Skin epidermis (tissue), 12 donors: ENCODE measurements at regions not wholly inside any gene's neighbourhood (a gene's known extent, or its start where the extent isn't known, plus 50 kb on each side); places are given as distances from the start of the nearest gene placed in this dataset.
"Not testable (repeated sequence)": the region's sequence is repeated elsewhere in the genome, so short reads cannot be mapped to it uniquely, and the experiment has no call there.

Experiments
- H3K27ac ChIP-seq, 21 experiments: fragments of 200-600 bp; sonication (generic) in 11 of 21; one replicate each; pipeline ENCODE4 v1.5.0; 2020; ENCODE audit warnings: mild to moderate bottlenecking in 3 of 21, inconsistent platforms in 2 of 21, moderate library complexity in 2 of 21
- H3K4me3 ChIP-seq, 7 experiments: fragments of 200-600 bp; sonication (generic) in 2 of 7; one replicate each; pipeline ENCODE4 v1.5.0; 2020; ENCODE audit warnings: inconsistent platforms in 2 of 7, mild to moderate bottlenecking in 2 of 7, moderate library complexity in 1 of 7

- Histone ChIP-seq H3K4me3 (no peak overlapping the region), H3K27ac (no peak overlapping the region)
Measured at GRCh38 chrX:95218976-95219375, 1465.7 kb upstream of the DIAPH2 start.

DNA sequence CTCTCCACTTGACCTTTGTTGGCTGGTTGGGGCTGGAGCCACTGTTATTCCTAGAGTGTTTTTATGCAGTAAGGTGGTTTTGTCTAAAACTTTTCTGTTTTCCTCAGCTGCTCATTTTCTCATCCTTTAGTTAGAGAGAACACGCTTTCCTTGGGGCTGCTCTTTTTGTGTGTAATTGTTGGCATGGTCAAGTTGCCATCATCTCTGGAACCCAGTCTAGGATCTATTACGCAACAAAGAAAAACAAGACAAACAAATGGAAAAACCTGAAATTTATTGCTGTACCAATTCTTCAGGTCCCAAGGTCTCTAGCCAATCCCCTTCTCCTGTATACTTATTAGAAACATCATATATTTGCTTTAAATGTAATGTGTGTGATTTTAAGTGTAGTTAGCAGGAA lies 1436.3 kb upstream of the DIAPH2 start:
- Histone ChIP-seq H3K4me3 (no peak overlapping the region), H3K27ac (no peak overlapping the region)

DNA sequence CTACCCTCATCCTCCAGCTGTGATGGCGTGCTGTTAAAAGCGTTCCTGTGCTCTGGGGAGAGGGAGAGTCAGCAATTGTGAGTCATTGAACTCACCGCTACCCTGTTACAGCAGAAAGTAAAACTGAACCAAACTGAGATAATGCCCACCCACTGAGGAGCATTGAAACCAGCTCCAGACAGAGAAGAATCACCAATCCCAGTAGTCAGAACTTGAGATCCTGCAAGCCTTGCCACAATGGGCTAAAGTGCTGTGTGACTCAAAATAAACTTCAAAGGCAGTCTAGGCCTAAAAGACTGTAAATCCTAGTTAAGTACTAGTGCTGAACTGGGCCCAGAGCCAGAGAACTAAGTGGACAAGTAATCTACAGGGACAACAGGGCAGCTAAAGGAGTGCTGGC lies 1394.2 kb upstream of the DIAPH2 start:
- Histone ChIP-seq H3K27ac (no peak overlapping the region), H3K4me3 (no peak overlapping the region)

DNA sequence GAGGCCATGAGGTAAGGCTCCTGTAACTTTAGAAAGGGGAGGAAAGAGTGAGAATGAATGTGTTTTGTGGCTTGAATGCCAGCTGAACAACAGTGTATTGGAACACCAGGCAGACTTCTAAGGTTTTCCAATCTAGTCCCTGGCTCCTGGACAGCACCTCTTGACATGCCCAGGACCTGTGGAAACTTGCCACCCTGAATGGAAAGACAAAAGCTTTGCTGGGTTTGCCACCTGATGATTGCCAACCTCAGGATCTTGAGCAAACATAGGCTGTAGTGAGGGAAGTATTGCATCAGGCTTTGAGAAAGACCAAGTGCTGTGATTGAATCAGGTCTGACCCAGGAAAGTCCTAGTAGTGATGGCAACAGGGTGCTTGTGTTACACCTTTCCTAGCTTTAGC lies 1393.1 kb upstream of the DIAPH2 start:
- H3K4me3 ChIP-seq = no peak overlapping the region
- H3K27ac ChIP-seq = no peak overlapping the region

- H3K27ac ChIP-seq = no peak overlapping the region
- H3K4me3 ChIP-seq = no peak overlapping the region
Measured at GRCh38 chrX:95318882-95319281, 1365.8 kb upstream of the DIAPH2 start.

- no peak overlapping the region for H3K4me3 ChIP-seq
- H3K27ac ChIP-seq = no peak overlapping the region
Measured at GRCh38 chrX:95325185-95325584, 1359.5 kb upstream of the DIAPH2 start.

- no peak overlapping the region for H3K27ac ChIP-seq
- H3K4me3 ChIP-seq = no peak overlapping the region
Measured at GRCh38 chrX:95330292-95330691, 1354.3 kb upstream of the DIAPH2 start.

GRCh38 chrX:95332530-95332929 lies 1352.1 kb upstream of the DIAPH2 start:
- Histone ChIP-seq H3K4me3 (no peak overlapping the region), H3K27ac (no peak overlapping the region)

DNA sequence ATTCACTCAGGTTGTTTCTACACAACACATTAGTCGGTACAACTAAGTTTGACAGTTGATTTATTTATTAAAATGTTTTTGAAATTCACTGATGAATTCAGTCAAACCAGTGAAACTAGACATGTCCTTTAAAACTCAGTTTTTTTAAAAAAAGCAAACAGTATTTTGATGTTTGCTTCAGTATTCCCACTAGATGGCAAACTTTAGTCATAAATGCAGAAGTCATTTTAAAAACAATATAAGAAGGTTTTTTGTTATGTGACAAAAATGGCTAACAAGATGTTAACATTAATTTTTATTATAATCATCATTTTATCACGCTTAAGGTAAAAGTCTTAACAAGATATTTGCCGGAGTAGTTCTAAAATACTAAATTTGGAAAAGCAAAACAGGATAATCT lies 1337.8 kb upstream of the DIAPH2 start:
- H3K4me3 ChIP-seq = no peak overlapping the region

DNA sequence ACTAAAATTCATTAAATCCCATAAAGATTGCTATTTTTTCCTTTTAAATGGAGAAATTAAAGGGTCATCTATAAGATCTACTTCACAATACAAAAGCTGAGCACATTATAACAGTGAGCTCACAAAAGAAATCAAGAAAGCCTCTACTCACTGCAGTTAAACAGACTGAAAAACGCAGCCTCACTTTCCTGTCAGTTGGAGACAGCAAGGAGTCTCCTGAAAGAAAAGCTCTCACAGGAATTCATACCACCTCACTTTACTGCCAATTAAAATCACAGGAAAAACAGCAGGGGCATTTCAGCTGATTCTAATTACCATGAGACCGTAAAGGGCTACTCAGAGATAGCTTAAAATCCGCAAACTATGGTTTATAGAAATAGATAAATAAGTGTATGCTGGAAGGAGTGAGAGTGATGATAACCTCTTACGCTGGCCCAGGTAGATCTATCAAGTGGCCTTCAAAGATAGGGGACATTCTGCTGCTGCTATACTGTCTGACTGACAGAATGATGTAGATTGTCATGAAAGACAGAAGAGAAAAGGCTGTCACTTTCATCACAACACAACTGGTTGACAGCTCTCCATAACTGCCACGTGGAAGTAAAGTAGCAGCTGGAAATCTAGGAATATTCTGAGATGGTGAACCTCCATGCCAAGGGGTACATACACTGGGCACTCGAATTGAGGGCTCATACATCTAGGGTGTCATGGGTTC lies 1333.7 kb upstream of the DIAPH2 start:
- Histone ChIP-seq H3K4me3 (no peak overlapping the region), H3K27ac (no peak overlapping the region)

More for the DNA sequence above, 1337.8 kb upstream of the DIAPH2 start:
- no peak overlapping the region for H3K27ac ChIP-seq

DNA sequence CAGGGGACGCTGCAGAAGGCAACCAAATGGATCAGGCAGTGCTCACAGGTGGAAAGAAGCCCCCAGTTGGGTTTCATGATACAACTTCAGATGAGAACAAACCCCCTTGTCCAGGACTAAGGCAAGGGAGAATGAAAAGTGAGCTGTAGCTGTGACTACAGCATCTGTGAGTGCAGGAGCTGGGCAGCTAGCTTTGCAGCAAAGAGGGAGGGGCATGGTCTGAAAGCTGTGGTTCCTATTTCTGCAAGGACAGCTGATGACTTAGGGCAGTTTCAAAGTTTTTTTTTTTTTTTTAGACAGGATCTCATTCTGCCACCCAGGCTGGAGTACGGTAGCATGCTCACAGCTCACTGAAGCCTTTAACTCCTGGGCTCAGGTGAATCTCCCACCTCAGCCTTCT lies 1317.4 kb upstream of the DIAPH2 start:
- Histone ChIP-seq H3K4me3 (no peak overlapping the region), H3K27ac (no peak overlapping the region)

GRCh38 chrX:95382799-95383198 lies 1301.8 kb upstream of the DIAPH2 start:
- H3K4me3 ChIP-seq = no peak overlapping the region
- peak overlapping the region in 1 of 21 experiments; percentile 6 for H3K27ac ChIP-seq

GRCh38 chrX:95383778-95384177 lies 1300.9 kb upstream of the DIAPH2 start:
- H3K4me3 ChIP-seq = no peak overlapping the region
- H3K27ac ChIP-seq = no peak overlapping the region

DNA sequence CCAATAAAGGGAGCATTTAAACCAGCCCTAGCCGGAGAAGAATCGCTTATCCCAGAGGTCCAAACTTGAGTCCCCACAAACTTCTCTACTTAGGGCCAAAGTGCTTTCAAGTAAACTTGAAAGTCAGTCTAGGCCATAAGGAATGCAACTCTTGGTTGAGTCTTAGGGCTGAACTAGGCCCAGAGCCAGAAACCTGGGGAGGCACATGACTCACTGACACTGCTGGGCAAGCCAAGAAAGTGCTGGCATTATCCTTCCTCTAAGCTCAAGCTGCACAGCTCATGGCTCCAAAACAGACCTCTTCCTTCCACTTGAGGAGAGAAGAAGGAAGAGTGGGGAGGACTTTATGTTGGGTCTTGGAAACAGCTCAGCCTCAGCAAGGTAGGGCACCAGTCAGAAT lies 1257.3 kb upstream of the DIAPH2 start:
- Histone ChIP-seq H3K27ac (no peak overlapping the region), H3K4me3 (no peak overlapping the region)

GRCh38 chrX:95435198-95435597 lies 1249.4 kb upstream of the DIAPH2 start:
- no peak overlapping the region for H3K4me3 ChIP-seq
- no peak overlapping the region for H3K27ac ChIP-seq

DNA sequence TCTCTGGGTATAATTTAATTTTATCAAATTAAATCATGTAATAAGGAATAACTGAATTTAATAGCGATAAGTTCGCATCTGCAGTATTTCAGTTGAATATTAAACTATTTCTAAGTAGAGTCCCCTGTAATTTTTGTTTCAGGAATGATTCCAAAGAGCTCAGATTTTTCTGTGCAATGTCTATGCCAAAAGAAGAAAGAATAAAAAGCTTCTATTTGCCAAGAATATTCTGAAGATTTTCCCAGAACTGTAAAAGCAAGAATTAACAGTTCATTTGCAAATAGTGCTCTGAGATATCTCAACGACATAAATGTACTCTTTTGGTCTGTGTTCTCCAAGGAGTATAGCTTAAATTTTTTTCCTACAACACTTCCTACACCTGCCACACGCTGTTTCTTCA lies 1242.8 kb upstream of the DIAPH2 start:
- Histone ChIP-seq H3K4me3 (no peak overlapping the region), H3K27ac (no peak overlapping the region)

DNA sequence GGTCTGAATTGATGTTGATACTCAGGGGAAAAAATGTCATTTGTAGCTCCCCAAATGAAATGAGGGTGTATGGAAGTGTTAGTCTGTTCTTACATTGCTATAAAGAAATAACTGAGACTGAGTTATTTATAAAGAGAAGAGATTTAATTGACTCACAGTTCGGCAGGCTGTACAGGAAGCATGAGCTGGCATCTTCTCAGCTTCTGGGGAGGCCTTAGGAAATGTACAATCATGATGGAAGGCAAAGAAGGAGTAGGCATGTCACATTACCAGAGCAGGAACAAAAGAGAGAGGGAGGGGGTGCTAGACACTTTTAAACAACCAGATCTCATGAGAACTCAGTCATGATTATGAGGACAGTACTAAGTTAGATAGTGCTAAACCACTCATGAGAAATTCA lies 1199.9 kb upstream of the DIAPH2 start:
- H3K4me3 ChIP-seq = no peak overlapping the region

GRCh38 chrX:95505721-95506120 lies 1178.9 kb upstream of the DIAPH2 start:
- H3K4me3 ChIP-seq = no peak overlapping the region

More for the DNA sequence above, 1199.9 kb upstream of the DIAPH2 start:
- no peak overlapping the region for H3K27ac ChIP-seq

DNA sequence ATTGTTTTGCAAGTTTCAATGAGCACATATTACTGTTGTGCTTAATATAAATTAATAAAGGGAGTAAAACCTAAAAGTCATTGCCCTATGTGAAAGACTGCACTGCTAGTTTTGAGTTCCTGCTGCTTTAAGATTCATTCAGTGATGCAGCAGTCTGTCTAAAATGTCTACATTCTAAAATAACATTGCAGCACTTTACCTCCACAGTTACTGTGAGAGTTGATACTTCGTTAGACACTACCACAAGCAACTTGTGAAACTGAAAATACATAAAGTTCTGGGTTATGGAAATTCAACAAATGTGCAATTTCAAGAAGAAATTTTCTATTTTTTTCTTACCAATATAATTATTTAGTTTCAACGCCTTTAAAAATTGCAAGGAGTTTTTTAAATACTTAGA lies 1175.2 kb upstream of the DIAPH2 start:
- H3K27ac ChIP-seq = no peak overlapping the region
- H3K4me3 ChIP-seq = no peak overlapping the region

More at GRCh38 chrX:95505721-95506120, 1178.9 kb upstream of the DIAPH2 start:
- H3K27ac ChIP-seq = no peak overlapping the region

DNA sequence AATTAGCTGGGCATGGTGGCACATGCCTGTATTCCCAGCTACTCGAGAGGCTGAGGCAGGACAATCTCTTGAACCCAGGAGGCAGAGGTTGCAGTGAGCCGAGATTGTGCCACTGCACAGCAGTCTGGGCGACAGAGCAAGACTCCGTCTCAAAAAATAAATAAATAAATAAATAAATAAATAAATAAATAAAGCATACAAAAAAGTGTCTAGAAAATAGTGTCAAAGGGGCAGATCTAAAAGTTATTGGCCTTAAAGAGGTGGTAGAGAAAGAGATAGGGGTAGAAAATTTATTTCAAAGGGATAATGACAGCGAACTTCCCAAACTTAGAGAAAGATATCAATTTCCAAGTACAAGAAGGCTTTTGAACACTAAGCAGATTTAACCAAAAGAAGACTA lies 1160.6 kb upstream of the DIAPH2 start:
- H3K4me3 ChIP-seq, H3K27ac ChIP-seq: not testable (repeated sequence)

DNA sequence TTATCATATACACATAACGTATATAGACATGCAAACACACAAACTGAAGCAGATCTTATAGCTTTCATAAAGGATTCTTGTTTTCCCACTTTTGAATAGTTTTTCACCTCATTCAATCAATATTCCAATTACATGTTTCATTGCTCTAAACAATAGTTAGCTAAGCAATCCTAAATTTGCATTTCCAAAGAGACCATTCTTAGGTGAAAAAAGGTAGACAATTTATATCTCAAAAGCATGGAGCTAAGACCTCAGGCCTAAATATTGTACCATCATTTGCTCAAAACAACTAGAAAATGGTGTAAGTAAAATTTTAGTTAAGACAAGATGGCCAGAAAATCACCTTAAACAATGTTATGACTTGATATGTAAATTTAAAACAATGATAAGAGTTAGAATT lies 1148.5 kb upstream of the DIAPH2 start:
- H3K4me3 ChIP-seq = no peak overlapping the region

DNA sequence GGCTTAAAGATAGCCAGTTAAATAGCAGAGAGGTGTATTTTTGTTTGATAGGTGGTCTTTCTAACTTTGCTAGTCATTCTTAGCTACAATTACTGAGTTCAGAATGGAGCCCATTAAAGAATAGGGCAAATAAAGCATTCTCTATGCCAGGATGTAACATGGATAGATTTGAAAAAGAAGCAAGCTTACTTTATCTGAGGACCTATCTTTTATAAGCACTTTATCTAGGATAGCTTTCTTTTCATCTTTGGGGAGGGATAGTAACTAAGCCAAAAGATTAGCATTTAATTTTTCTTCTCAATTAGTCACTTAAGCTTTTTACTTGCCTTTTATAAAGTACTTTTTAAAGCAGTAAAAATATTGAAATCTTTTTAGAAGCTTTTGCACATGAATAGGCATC lies 1148.0 kb upstream of the DIAPH2 start:
- Histone ChIP-seq H3K4me3 (no peak overlapping the region), H3K27ac (no peak overlapping the region)

More for the DNA sequence above, 1148.5 kb upstream of the DIAPH2 start:
- no peak overlapping the region for H3K27ac ChIP-seq
